DMS 273 (cell line): ENCODE measurements at regions not wholly inside any gene's neighbourhood (a gene's known extent, or its start where the extent isn't known, plus 50 kb on each side); places are given as distances from the start of the nearest gene placed in this dataset.

Experiments
- DNase-seq: peaks from one replicate; lab custom pipeline; 2025; ENCODE audit not compliant: unreplicated experiment; lab: John Stamatoyannopoulos, UW

GRCh38 chr19:31969016-31969415 is 376.4 kb upstream of the ZNF507 start:
- DNase-seq = no peak

GRCh38 chr19:31970027-31970461 is 375.4 kb upstream of the ZNF507 start:
- DNase-seq = no peak

- no peak for DNase-seq
Measured at GRCh38 chr19:31974290-31974689, 371.1 kb upstream of the ZNF507 start.

GRCh38 chr19:31974941-31975340 is 370.5 kb upstream of the ZNF507 start:
- DNase-seq = no peak

- no peak for DNase-seq
Measured at GRCh38 chr19:31975461-31975860, 369.9 kb upstream of the ZNF507 start.

GRCh38 chr19:31976775-31977536 is 368.5 kb upstream of the ZNF507 start:
- no peak for DNase-seq

- no peak for DNase-seq
Measured at GRCh38 chr19:31979362-31979761, 366.0 kb upstream of the ZNF507 start.

GRCh38 chr19:31979949-31980670 is 365.3 kb upstream of the ZNF507 start:
- DNase-seq = no peak

GRCh38 chr19:31980796-31981195 is 364.6 kb upstream of the ZNF507 start:
- DNase-seq = no peak

GRCh38 chr19:31981545-31981944 is 363.9 kb upstream of the ZNF507 start:
- DNase-seq = no peak

- DNase-seq = no peak
Measured at GRCh38 chr19:31983647-31984046, 361.8 kb upstream of the ZNF507 start.

GRCh38 chr19:31985001-31985605 is 360.3 kb upstream of the ZNF507 start:
- DNase-seq = no peak

GRCh38 chr19:31986951-31987350 is 358.5 kb upstream of the ZNF507 start:
- no peak for DNase-seq

GRCh38 chr19:31988256-31988655 is 357.2 kb upstream of the ZNF507 start:
- DNase-seq = no peak

GRCh38 chr19:31991984-31992655 is 353.3 kb upstream of the ZNF507 start:
- DNase-seq = no peak

- no peak for DNase-seq
Measured at GRCh38 chr19:31992750-31993149, 352.7 kb upstream of the ZNF507 start.

- no peak for DNase-seq
Measured at GRCh38 chr19:31995546-31995945, 349.9 kb upstream of the ZNF507 start.

GRCh38 chr19:32010071-32010470 is 335.3 kb upstream of the ZNF507 start:
- no peak for DNase-seq

- DNase-seq = no peak
Measured at GRCh38 chr19:32012206-32012605, 333.2 kb upstream of the ZNF507 start.

GRCh38 chr19:32012886-32013631 is 332.4 kb upstream of the ZNF507 start:
- DNase-seq = no peak
